RWPE1 (cell line): ENCODE measurements at regions not wholly inside any gene's neighbourhood (a gene's known extent, or its start where the extent isn't known, plus 50 kb on each side); places are given as distances from the start of the nearest gene placed in this dataset.

Source experiments
- CTCF ChIA-PET: fragments of 350-600 bp; sonication (Branson Sonifier 250); formaldehyde crosslinking; extraction: SDS; loops from one replicate; lab custom pipeline; 2021; lab: Yijun Ruan, JAX
- POLR2A ChIA-PET: fragments of 400-600 bp; formaldehyde crosslinking; extraction: SDS; loops from one replicate; lab custom pipeline; 2020; ENCODE audit warnings: antibody characterized with exemption; ENCODE audit not compliant: low non-redundant PET; lab: Yijun Ruan, JAX
- DNase-seq: peaks from one replicate; pipeline ENCODE4 v3.0.0; 2012; ENCODE audit warnings: low spot score
- H3K27ac ChIP-seq: fragments of 450-650 bp; 2 replicates; pipeline ENCODE4 v1.5.1; 2017
- TF ChIP-seq, protein P1 (sequence below): fragments of 450-650 bp; conservative IDR thresholded peaks from 2 replicates; pipeline ENCODE4 v1.5.1; 2017; ENCODE audit warnings: low read depth, mild to moderate bottlenecking

GRCh38 chr3:68631850-68632545, 300.3 kb downstream of the TAFA4 start:
- no peak for DNase-seq
- POLR2A ChIA-PET: no interaction called here
- TF ChIP-seq, protein P1, sequence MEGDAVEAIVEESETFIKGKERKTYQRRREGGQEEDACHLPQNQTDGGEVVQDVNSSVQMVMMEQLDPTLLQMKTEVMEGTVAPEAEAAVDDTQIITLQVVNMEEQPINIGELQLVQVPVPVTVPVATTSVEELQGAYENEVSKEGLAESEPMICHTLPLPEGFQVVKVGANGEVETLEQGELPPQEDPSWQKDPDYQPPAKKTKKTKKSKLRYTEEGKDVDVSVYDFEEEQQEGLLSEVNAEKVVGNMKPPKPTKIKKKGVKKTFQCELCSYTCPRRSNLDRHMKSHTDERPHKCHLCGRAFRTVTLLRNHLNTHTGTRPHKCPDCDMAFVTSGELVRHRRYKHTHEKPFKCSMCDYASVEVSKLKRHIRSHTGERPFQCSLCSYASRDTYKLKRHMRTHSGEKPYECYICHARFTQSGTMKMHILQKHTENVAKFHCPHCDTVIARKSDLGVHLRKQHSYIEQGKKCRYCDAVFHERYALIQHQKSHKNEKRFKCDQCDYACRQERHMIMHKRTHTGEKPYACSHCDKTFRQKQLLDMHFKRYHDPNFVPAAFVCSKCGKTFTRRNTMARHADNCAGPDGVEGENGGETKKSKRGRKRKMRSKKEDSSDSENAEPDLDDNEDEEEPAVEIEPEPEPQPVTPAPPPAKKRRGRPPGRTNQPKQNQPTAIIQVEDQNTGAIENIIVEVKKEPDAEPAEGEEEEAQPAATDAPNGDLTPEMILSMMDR: no peak
- CTCF ChIA-PET: no interaction called here
- H3K27ac ChIP-seq: no peak overlapping the region

DNA sequence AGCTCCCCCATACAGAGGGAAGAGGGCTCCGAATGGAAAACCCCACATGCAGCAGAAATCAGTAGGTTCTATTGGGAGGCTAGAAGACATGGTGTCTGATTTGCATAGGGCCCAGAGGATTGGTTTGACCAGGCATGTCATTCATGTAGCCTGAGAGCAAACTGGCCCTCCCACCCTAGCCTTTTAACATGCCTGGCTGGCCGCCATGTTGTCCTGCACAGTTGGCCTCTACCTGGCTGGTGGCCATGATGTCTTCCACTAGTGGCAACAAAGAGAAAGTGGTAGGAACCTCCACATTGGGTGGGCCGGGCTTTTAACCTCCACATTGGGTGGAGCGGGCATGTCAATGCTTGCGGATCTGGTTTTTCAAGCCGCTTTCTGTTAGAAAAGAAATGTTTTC, 312.1 kb downstream of the TAFA4 start:
- H3K27ac ChIP-seq: no peak overlapping the region
- DNase-seq: no peak
- CTCF ChIA-PET: no interaction called here
- POLR2A ChIA-PET: no interaction called here
- TF ChIP-seq, protein P1: no peak

GRCh38 chr3:68614087-68614486, 318.3 kb downstream of the TAFA4 start:
- TF ChIP-seq, protein P1: no peak
- no peak overlapping the region for H3K27ac ChIP-seq
- CTCF ChIA-PET: no interaction called here
- POLR2A ChIA-PET: no interaction called here
- DNase-seq: no peak

DNA sequence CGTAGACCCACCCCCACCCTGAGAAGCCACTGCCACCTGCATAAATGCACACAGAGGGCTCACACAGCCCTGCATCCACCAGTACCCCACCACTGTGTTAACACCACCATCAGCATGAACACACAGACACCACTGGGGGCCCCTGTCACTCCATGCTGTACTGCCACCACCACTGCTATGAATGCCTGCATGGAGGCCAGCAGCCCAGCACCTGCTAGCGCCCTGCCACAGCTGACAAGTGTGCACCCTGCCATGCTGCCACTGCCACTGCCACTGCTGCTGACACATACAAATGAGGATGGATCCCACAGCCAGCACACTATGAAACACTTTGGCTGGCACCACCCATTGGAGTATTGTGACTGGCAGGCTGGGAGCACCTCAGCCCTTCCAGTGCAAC, 361.0 kb downstream of the TAFA4 start:
- no peak overlapping the region for H3K27ac ChIP-seq
- CTCF ChIA-PET: no interaction called here
- POLR2A ChIA-PET: no interaction called here
- DNase-seq: no peak
- TF ChIP-seq, protein P1: no peak

DNA sequence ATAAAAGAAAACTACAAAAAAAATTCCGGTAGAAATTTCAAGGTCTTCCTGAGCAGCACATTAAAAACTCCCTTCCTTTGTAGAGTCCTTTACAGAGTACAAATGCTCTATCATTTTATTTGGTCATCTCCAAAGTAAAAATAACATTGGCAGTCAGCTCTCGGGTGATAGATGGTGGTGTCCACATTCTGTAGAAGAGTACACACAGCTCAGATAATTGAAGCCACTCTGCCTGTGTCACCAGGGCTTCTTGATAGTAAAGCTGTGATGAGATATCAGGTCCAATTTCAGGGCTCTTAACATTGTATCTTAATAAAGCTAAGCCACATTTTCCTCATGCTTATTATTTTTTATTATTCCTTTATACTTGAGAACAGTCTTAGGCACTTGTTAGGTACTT, 371.6 kb downstream of the TAFA4 start:
- H3K27ac ChIP-seq: no peak overlapping the region
- POLR2A ChIA-PET: no interaction called here
- CTCF ChIA-PET: no interaction called here
- DNase-seq: no peak
- TF ChIP-seq, protein P1: no peak

DNA sequence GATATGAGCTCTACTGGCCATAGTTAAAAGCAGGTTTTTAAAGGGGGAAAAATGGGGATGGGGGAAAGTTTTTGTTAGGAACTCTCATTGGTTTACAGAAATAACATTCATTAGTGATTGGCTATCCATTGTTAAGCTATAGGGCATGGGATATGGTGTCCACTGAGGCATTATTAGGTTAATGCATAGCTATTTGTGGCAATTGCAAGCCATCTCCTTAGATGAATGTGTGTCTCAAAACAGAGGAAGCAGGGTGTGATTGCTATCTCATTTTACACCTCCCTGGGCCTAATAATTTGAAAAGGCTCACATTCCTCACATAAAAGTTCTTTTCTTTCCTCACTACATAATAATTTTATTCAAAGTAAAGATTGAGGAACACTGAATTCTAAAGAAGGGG, 396.6 kb downstream of the TAFA4 start:
- ChIA-PET POLR2A (no interaction called here), CTCF (no interaction called here)
- no peak for DNase-seq
- TF ChIP-seq, protein P1: no peak
- no peak overlapping the region for H3K27ac ChIP-seq
